Loucy (cell line): ENCODE measurements at regions not wholly inside any gene's neighbourhood (a gene's known extent, or its start where the extent isn't known, plus 50 kb on each side); places are given as distances from the start of the nearest gene placed in this dataset.

ENCODE experiments used
- H2AFZ ChIP-seq: fragments of 200-600 bp; sonication (generic); 2 replicates; pipeline ENCODE4 v1.6.0; 2016; ENCODE audit warnings: antibody characterized with exemption, mild to moderate bottlenecking, low read length, moderate library complexity
- H3F3A ChIP-seq: fragments of 200-600 bp; 2 replicates; pipeline ENCODE4 v1.6.0; 2016; ENCODE audit warnings: antibody characterized with exemption, low read depth, mild to moderate bottlenecking
- H3K27me3 ChIP-seq: fragments of 200-600 bp; sonication (generic); 2 replicates; pipeline ENCODE4 v1.6.1; 2014; ENCODE audit warnings: low read length, mild to moderate bottlenecking; ENCODE audit not compliant: insufficient read depth, poor library complexity, severe bottlenecking
- H3K36me3 ChIP-seq: fragments of 200-600 bp; sonication (generic); 2 replicates; pipeline ENCODE4 v1.6.1; 2016; ENCODE audit warnings: low read length; ENCODE audit not compliant: insufficient read depth
- H3K4me1 ChIP-seq: fragments of 200-600 bp; sonication (generic); 2 replicates; pipeline ENCODE4 v1.5.1; 2014; ENCODE audit warnings: low read length, mild to moderate bottlenecking; ENCODE audit not compliant: insufficient read depth, poor library complexity, severe bottlenecking
- H3K4me2 ChIP-seq: fragments of 200-600 bp; sonication (generic); 2 replicates; pipeline ENCODE4 v1.6.0; 2014; ENCODE audit warnings: antibody characterized with exemption, low read length, low read depth, mild to moderate bottlenecking; ENCODE audit not compliant: poor library complexity, severe bottlenecking
- H3K4me3 ChIP-seq: fragments of 200-600 bp; sonication (generic); 2 replicates; pipeline ENCODE4 v1.5.1; 2014; ENCODE audit warnings: low read length, mild to moderate bottlenecking, mixed read lengths; ENCODE audit not compliant: poor library complexity, severe bottlenecking
- H3K79me2 ChIP-seq: fragments of 200-600 bp; sonication (generic); 2 replicates; pipeline ENCODE4 v1.6.1; 2014; ENCODE audit warnings: low read length; ENCODE audit not compliant: insufficient read depth
- H3K9ac ChIP-seq: fragments of 200-600 bp; sonication (generic); 2 replicates; pipeline ENCODE4 v1.6.0; 2014; ENCODE audit warnings: mild to moderate bottlenecking, low read depth, low read length, moderate library complexity; ENCODE audit not compliant: poor library complexity, severe bottlenecking
- H3K9me2 ChIP-seq: fragments of 200-600 bp; sonication (generic); replicated peaks from 2 replicates; pipeline ENCODE4 v1.6.1; 2016; ENCODE audit warnings: low read depth, low read length, mixed read lengths
- H3K9me3 ChIP-seq: fragments of 200-600 bp; sonication (generic); 2 replicates; pipeline ENCODE4 v1.6.1; 2014; ENCODE audit warnings: mild to moderate bottlenecking, antibody characterized with exemption, low read length, low read depth; ENCODE audit not compliant: insufficient read depth
- H4K20me1 ChIP-seq: fragments of 200-600 bp; sonication (generic); 2 replicates; pipeline ENCODE4 v1.6.0; 2014; ENCODE audit warnings: antibody characterized with exemption, low read length, mild to moderate bottlenecking; ENCODE audit not compliant: insufficient read depth, poor library complexity, severe bottlenecking
- CTCF ChIP-seq: fragments of 200-600 bp; sonication (generic); conservative IDR thresholded peaks from 2 replicates; pipeline ENCODE4 v1.5.1; 2014; ENCODE audit warnings: mild to moderate bottlenecking, antibody characterized with exemption, low read length
- EZH2phosphoT487 ChIP-seq: fragments of 200-600 bp; IDR thresholded peaks from 2 replicates; pipeline ENCODE4 v1.6.1; 2018; ENCODE audit warnings: antibody characterized with exemption, mild to moderate bottlenecking, moderate library complexity, borderline replicate concordance

- no peak overlapping the region for H3K9ac ChIP-seq
- peaks cover 8% of the 10 kb centered on the region for H3K4me1 ChIP-seq
- no peaks in the 10 kb centered on the region for H3K36me3 ChIP-seq
- no peaks in the 10 kb centered on the region for H3K79me2 ChIP-seq
- H3K4me2 ChIP-seq: no peak overlapping the region
- no peak overlapping the region for H3K4me3 ChIP-seq
- TF ChIP-seq CTCF (no peak), EZH2phosphoT487 (no peak)
- no peaks in the 10 kb centered on the region; the same call in 1 of the 2 replicates for H3F3A ChIP-seq
- H3K9me3 ChIP-seq: no peaks in the 10 kb centered on the region
- no peaks in the 10 kb centered on the region for H3K27me3 ChIP-seq
- H3K9me2 ChIP-seq: no peaks in the 10 kb centered on the region
- no peaks in the 10 kb centered on the region for H4K20me1 ChIP-seq
- H2AFZ ChIP-seq: no peak overlapping the region
These were observed 207.8 kb downstream of the GATA3 start for GRCh38 chr10:8262317-8262716.

GRCh38 chr10:8269976-8270375, 215.5 kb downstream of the GATA3 start:
- Histone ChIP-seq H3K4me2 (no peak overlapping the region), H3F3A (no peaks in the 10 kb centered on the region; the same call in 1 of the 2 replicates), H3K9ac (no peak overlapping the region), H3K79me2 (no peaks in the 10 kb centered on the region), H3K9me2 (no peaks in the 10 kb centered on the region), H3K4me1 (no peaks in the 10 kb centered on the region), H3K9me3 (no peaks in the 10 kb centered on the region), H3K36me3 (no peaks in the 10 kb centered on the region), H4K20me1 (no peaks in the 10 kb centered on the region), H2AFZ (no peak overlapping the region), H3K4me3 (no peak overlapping the region), H3K27me3 (no peaks in the 10 kb centered on the region)
- TF ChIP-seq EZH2phosphoT487: no peak
- no peak for TF ChIP-seq CTCF

- H3K4me1 ChIP-seq: peaks cover under 1% of the 10 kb centered on the region
- H3K9me2 ChIP-seq: no peaks in the 10 kb centered on the region
- H3K4me3 ChIP-seq: no peak overlapping the region
- H2AFZ ChIP-seq: no peak overlapping the region
- H3K9ac ChIP-seq: no peak overlapping the region
- H3K9me3 ChIP-seq: no peaks in the 10 kb centered on the region
- no peaks in the 10 kb centered on the region for H3F3A ChIP-seq
- H3K4me2 ChIP-seq: no peak overlapping the region
- no peaks in the 10 kb centered on the region for H3K27me3 ChIP-seq
- no peaks in the 10 kb centered on the region for H3K79me2 ChIP-seq
- no peaks in the 10 kb centered on the region for H3K36me3 ChIP-seq
- no peak for TF ChIP-seq EZH2phosphoT487
- TF ChIP-seq CTCF: no peak
- no peaks in the 10 kb centered on the region for H4K20me1 ChIP-seq
These were observed 218.4 kb downstream of the GATA3 start for GRCh38 chr10:8272794-8273425.
